Stimulated activated CD4-positive, alpha-beta T cell treated with anti-CD3 and anti-CD28 coated beads, Interleukin-4, amount 100 ng/mL, for 1 hour (primary cell): ENCODE measurements at regions not wholly inside any gene's neighbourhood (a gene's known extent, or its start where the extent isn't known, plus 50 kb on each side); places are given as distances from the start of the nearest gene placed in this dataset.

ENCODE experiments used
- DNase-seq: peaks from one replicate; pipeline ENCODE4 v3.0.0-alpha.2; 2020

- no peak for DNase-seq
These were observed 58.0 kb upstream of the FAM20A start for GRCh38 chr17:68658999-68659780.

- DNase-seq = no peak
These were observed 56.4 kb upstream of the FAM20A start for GRCh38 chr17:68657576-68657975.

DNA sequence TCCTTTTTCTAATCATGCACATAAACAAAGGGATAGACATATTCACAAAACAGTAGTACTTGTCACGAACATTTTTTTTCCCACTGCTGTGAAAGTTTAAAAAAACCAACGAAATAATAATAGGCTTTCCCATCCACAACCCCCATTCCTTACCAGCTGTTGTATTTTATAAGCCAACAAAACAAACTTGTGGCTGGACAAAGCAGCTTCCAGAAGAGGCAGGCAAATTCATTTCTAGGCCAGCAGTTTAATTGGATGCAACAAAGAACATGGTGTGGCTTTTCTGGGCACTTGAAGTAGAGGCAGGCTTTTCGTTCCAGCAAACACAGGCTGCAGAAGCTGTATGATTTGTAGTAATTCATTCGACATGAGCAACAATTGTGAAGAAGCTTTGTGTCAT, 56.0 kb upstream of the FAM20A start:
- DNase-seq = no peak

GRCh38 chr17:68656666-68657065, 55.5 kb upstream of the FAM20A start:
- no peak for DNase-seq
